DMS 273 (cell line): ENCODE measurements at regions not wholly inside any gene's neighbourhood (a gene's known extent, or its start where the extent isn't known, plus 50 kb on each side); places are given as distances from the start of the nearest gene placed in this dataset.
A peak's percentile ranks its signal among the peaks of the same experiment; 100 is the strongest.
"Not testable (repeated sequence)": the region's sequence is repeated elsewhere in the genome, so short reads cannot be mapped to it uniquely, and the experiment has no call there.

Experiments
- DNase-seq: peaks from one replicate; lab custom pipeline; 2025; ENCODE audit not compliant: unreplicated experiment; lab: John Stamatoyannopoulos, UW

- no peak for DNase-seq
Observed at GRCh38 chr1:91099746-91100621, 78.1 kb upstream of the ZNF644 start.

- DNase-seq: peak; percentile 14
Observed at GRCh38 chr1:91098299-91098906, 76.6 kb upstream of the ZNF644 start.

- DNase-seq: not testable (repeated sequence)
Observed at GRCh38 chr1:91095321-91095720, 73.5 kb upstream of the ZNF644 start.

- no peak for DNase-seq
Observed at GRCh38 chr1:91092503-91092902, 70.7 kb upstream of the ZNF644 start.

GRCh38 chr1:91091812-91092211, 70.0 kb upstream of the ZNF644 start:
- DNase-seq: no peak

GRCh38 chr1:91080650-91081049, 58.8 kb upstream of the ZNF644 start:
- DNase-seq: no peak

- no peak for DNase-seq
Observed at GRCh38 chr1:91078859-91079258, 57.0 kb upstream of the ZNF644 start.

GRCh38 chr1:91076834-91077233, 55.0 kb upstream of the ZNF644 start:
- no peak for DNase-seq

- no peak for DNase-seq
Observed at GRCh38 chr1:91075233-91076135, 53.6 kb upstream of the ZNF644 start.

- DNase-seq: no peak
Observed at GRCh38 chr1:91073299-91073698, 51.5 kb upstream of the ZNF644 start.

- no peak for DNase-seq
Observed at GRCh38 chr1:91071838-91072237, 50.0 kb upstream of the ZNF644 start.
